GM23338 (cell line): ENCODE measurements at regions not wholly inside any gene's neighbourhood (a gene's known extent, or its start where the extent isn't known, plus 50 kb on each side); places are given as distances from the start of the nearest gene placed in this dataset.

Experiments used
- ATAC-seq: fragments of 200-7000 bp; cut with Tn5 transposase; 3 replicates; pipeline ENCODE4 v1.9.1; 2020
- DNase-seq: peaks from one replicate; pipeline ENCODE4 v3.0.0-alpha.2; 2015; ENCODE audit warnings: low spot score
- H2AFZ ChIP-seq: fragments of 200-600 bp; sonication (generic); 2 replicates; pipeline ENCODE4 v1.8.0; 2016; ENCODE audit warnings: antibody characterized with exemption, mild to moderate bottlenecking, moderate library complexity
- H3F3A ChIP-seq: fragments of 200-600 bp; sonication (generic); replicated peaks from 2 replicates; pipeline ENCODE4 v1.8.0; 2017; ENCODE audit warnings: antibody characterized with exemption, mixed run types, low read depth
- H3K27ac ChIP-seq: fragments of 200-600 bp; sonication (generic); 2 replicates; pipeline ENCODE4 v1.6.1; 2016; ENCODE audit warnings: low read depth
- H3K27me3 ChIP-seq: fragments of 200-600 bp; sonication (generic); 2 replicates; pipeline ENCODE4 v1.8.0; 2016; ENCODE audit warnings: mild to moderate bottlenecking, mixed run types, moderate library complexity; ENCODE audit not compliant: insufficient read depth
- H3K36me3 ChIP-seq: fragments of 200-600 bp; sonication (generic); 2 replicates; pipeline ENCODE4 v1.8.0; 2016; ENCODE audit warnings: mild to moderate bottlenecking; ENCODE audit not compliant: insufficient read depth
- H3K4me1 ChIP-seq: fragments of 200-600 bp; sonication (generic); 2 replicates; pipeline ENCODE4 v1.8.0; 2016; ENCODE audit warnings: mild to moderate bottlenecking, moderate library complexity; ENCODE audit not compliant: insufficient read depth
- H3K4me2 ChIP-seq: fragments of 200-600 bp; sonication (generic); 2 replicates; pipeline ENCODE4 v1.7.1; 2017; ENCODE audit warnings: mixed run types
- H3K4me3 ChIP-seq: fragments of 200-600 bp; sonication (generic); 2 replicates; pipeline ENCODE4 v1.6.1; 2016; ENCODE audit warnings: mixed run types
- H3K79me2 ChIP-seq: fragments of 200-600 bp; sonication (generic); replicated peaks from 2 replicates; pipeline ENCODE4 v1.8.0; 2017; ENCODE audit warnings: mild to moderate bottlenecking; ENCODE audit not compliant: insufficient read depth
- H3K9me2 ChIP-seq: fragments of 200-600 bp; sonication (generic); 2 replicates; pipeline ENCODE4 v1.8.0; 2017; ENCODE audit not compliant: insufficient read depth
- H4K20me1 ChIP-seq: fragments of 200-600 bp; sonication (generic); replicated peaks from 2 replicates; pipeline ENCODE4 v1.8.0; 2017; ENCODE audit warnings: mild to moderate bottlenecking; ENCODE audit not compliant: insufficient read depth
- H3K27ac Mint-ChIP-seq: 2 replicates; pipeline ENCODE4 v1.8.0; 2020; ENCODE audit warnings: inconsistent platforms, mild to moderate bottlenecking, moderate library complexity, mixed read lengths
- H3K27me3 Mint-ChIP-seq: 3 replicates; pipeline ENCODE4 v1.8.0; 2022; ENCODE audit warnings: low read depth, mild to moderate bottlenecking, moderate library complexity, mixed read lengths, inconsistent platforms; ENCODE audit not compliant: insufficient read depth, poor library complexity
- H3K36me3 Mint-ChIP-seq: 3 replicates; pipeline ENCODE4 v1.8.0; 2021; ENCODE audit warnings: low read depth, mild to moderate bottlenecking, inconsistent platforms, moderate library complexity, mixed read lengths
- H3K4me1 Mint-ChIP-seq: 3 replicates; pipeline ENCODE4 v1.8.0; 2020; ENCODE audit warnings: mild to moderate bottlenecking, inconsistent platforms, mixed read lengths
- H3K4me3 Mint-ChIP-seq: 3 replicates; pipeline ENCODE4 v1.8.0; 2021; ENCODE audit warnings: moderate library complexity, mild to moderate bottlenecking, inconsistent platforms, mixed read lengths
- H3K9me3 Mint-ChIP-seq: 3 replicates; pipeline ENCODE4 v1.8.0; 2020; ENCODE audit warnings: moderate library complexity, mild to moderate bottlenecking, inconsistent platforms, mixed read lengths
- CREB1 ChIP-seq: fragments of 250-450 bp; sonication (Bioruptor Pico); IDR thresholded peaks from 2 replicates; pipeline ENCODE4 v1.5.0; 2020; ENCODE audit warnings: low read depth, mild to moderate bottlenecking, moderate library complexity
- EZH2 ChIP-seq: fragments of 200-600 bp; sonication (generic); IDR thresholded peaks from one replicate; pipeline ENCODE4 v1.8.0; 2017; ENCODE audit warnings: antibody characterized with exemption, mild to moderate bottlenecking, low read depth; ENCODE audit not compliant: unreplicated experiment
- EZH2phosphoT487 ChIP-seq: fragments of 200-600 bp; sonication (generic); IDR thresholded peaks from one replicate; pipeline ENCODE4 v1.8.1; 2018; ENCODE audit warnings: antibody characterized with exemption; ENCODE audit not compliant: unreplicated experiment
- JUNB ChIP-seq: IDR thresholded peaks from one replicate; pipeline ENCODE4 v1.6.1; 2016; ENCODE audit warnings: antibody characterized with exemption; ENCODE audit not compliant: unreplicated experiment
- NANOG ChIP-seq: IDR thresholded peaks from 2 replicates; pipeline ENCODE4 v1.6.1; 2016; ENCODE audit warnings: antibody characterized with exemption, borderline replicate concordance
- POLR2AphosphoS5 ChIP-seq: IDR thresholded peaks from 2 replicates; pipeline ENCODE4 v1.6.1; 2016; ENCODE audit warnings: antibody characterized with exemption, low read depth
- STAT1 ChIP-seq: IDR thresholded peaks from one replicate; pipeline ENCODE4 v1.6.1; 2016; ENCODE audit warnings: antibody characterized with exemption; ENCODE audit not compliant: unreplicated experiment
- ZNF114 ChIP-seq: fragments of 250-450 bp; sonication (Bioruptor Pico); IDR thresholded peaks from 2 replicates; pipeline ENCODE4 v1.5.0; 2020; ENCODE audit warnings: mild to moderate bottlenecking, moderate library complexity
- ZNF331 ChIP-seq: fragments of 250-450 bp; sonication (Bioruptor Pico); IDR thresholded peaks from 2 replicates; pipeline ENCODE4 v1.5.0; 2020; ENCODE audit warnings: low read depth, mild to moderate bottlenecking, moderate library complexity
- TF ChIP-seq, protein P1 (sequence below): IDR thresholded peaks from 2 replicates; pipeline ENCODE4 v1.6.1; 2016; ENCODE audit warnings: antibody characterized with exemption
- TF ChIP-seq, protein P2 (sequence below): IDR thresholded peaks from one replicate; pipeline ENCODE4 v1.6.1; 2018; ENCODE audit warnings: antibody characterized with exemption; ENCODE audit not compliant: unreplicated experiment
- TF ChIP-seq, protein P3 (sequence below): fragments of 250-450 bp; sonication (Bioruptor Pico); IDR thresholded peaks from 2 replicates; pipeline ENCODE4 v1.5.0; 2020; ENCODE audit warnings: mild to moderate bottlenecking, moderate library complexity
- TF ChIP-seq, protein P4 (sequence below), 2 experiments: fragments of 200-600 bp in 1 of 2; sonication (generic) in 1 of 2; conservative IDR thresholded peaks; 2 replicates each; pipeline versions ENCODE4 v1.5.1 to v1.6.1; 2016 to 2017; ENCODE audit warnings: antibody characterized with exemption in 2 of 2, low read depth in 2 of 2, mild to moderate bottlenecking in 2 of 2, moderate library complexity in 1 of 2

GRCh38 chr7:104054362-104054761 lies 64.9 kb upstream of the RELN start:
- Histone ChIP-seq H3K27ac (no peak overlapping the region), H3F3A (no peaks in the 10 kb centered on the region), H3K4me1 (no peaks in the 10 kb centered on the region), H4K20me1 (no peaks in the 10 kb centered on the region), H2AFZ (no peak overlapping the region), H3K27me3 (no peaks in the 10 kb centered on the region), H3K79me2 (no peaks in the 10 kb centered on the region), H3K36me3 (no peaks in the 10 kb centered on the region), H3K4me2 (no peak overlapping the region), H3K9me2 (no peaks in the 10 kb centered on the region), H3K4me3 (no peak overlapping the region)
- H3K27ac Mint-ChIP-seq, result no peak overlapping the region
- no peaks in the 10 kb centered on the region for H3K36me3 Mint-ChIP-seq
- H3K4me1 Mint-ChIP-seq, result no peaks in the 10 kb centered on the region
- DNase-seq, result no peak
- no peak for TF ChIP-seq JUNB
- no peak for TF ChIP-seq ZNF331 (CRISPR knock-in tag)
- TF ChIP-seq, protein P1, sequence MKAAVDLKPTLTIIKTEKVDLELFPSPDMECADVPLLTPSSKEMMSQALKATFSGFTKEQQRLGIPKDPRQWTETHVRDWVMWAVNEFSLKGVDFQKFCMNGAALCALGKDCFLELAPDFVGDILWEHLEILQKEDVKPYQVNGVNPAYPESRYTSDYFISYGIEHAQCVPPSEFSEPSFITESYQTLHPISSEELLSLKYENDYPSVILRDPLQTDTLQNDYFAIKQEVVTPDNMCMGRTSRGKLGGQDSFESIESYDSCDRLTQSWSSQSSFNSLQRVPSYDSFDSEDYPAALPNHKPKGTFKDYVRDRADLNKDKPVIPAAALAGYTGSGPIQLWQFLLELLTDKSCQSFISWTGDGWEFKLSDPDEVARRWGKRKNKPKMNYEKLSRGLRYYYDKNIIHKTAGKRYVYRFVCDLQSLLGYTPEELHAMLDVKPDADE, result no peak
- TF ChIP-seq, protein P2, sequence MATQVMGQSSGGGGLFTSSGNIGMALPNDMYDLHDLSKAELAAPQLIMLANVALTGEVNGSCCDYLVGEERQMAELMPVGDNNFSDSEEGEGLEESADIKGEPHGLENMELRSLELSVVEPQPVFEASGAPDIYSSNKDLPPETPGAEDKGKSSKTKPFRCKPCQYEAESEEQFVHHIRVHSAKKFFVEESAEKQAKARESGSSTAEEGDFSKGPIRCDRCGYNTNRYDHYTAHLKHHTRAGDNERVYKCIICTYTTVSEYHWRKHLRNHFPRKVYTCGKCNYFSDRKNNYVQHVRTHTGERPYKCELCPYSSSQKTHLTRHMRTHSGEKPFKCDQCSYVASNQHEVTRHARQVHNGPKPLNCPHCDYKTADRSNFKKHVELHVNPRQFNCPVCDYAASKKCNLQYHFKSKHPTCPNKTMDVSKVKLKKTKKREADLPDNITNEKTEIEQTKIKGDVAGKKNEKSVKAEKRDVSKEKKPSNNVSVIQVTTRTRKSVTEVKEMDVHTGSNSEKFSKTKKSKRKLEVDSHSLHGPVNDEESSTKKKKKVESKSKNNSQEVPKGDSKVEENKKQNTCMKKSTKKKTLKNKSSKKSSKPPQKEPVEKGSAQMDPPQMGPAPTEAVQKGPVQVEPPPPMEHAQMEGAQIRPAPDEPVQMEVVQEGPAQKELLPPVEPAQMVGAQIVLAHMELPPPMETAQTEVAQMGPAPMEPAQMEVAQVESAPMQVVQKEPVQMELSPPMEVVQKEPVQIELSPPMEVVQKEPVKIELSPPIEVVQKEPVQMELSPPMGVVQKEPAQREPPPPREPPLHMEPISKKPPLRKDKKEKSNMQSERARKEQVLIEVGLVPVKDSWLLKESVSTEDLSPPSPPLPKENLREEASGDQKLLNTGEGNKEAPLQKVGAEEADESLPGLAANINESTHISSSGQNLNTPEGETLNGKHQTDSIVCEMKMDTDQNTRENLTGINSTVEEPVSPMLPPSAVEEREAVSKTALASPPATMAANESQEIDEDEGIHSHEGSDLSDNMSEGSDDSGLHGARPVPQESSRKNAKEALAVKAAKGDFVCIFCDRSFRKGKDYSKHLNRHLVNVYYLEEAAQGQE, result no peak
- no peak for TF ChIP-seq EZH2phosphoT487
- no peak for TF ChIP-seq EZH2
- no peak for TF ChIP-seq CREB1 (CRISPR knock-in tag)
- TF ChIP-seq ZNF114 (CRISPR knock-in tag), result no peak
- TF ChIP-seq STAT1, result no peak
- TF ChIP-seq, protein P3, sequence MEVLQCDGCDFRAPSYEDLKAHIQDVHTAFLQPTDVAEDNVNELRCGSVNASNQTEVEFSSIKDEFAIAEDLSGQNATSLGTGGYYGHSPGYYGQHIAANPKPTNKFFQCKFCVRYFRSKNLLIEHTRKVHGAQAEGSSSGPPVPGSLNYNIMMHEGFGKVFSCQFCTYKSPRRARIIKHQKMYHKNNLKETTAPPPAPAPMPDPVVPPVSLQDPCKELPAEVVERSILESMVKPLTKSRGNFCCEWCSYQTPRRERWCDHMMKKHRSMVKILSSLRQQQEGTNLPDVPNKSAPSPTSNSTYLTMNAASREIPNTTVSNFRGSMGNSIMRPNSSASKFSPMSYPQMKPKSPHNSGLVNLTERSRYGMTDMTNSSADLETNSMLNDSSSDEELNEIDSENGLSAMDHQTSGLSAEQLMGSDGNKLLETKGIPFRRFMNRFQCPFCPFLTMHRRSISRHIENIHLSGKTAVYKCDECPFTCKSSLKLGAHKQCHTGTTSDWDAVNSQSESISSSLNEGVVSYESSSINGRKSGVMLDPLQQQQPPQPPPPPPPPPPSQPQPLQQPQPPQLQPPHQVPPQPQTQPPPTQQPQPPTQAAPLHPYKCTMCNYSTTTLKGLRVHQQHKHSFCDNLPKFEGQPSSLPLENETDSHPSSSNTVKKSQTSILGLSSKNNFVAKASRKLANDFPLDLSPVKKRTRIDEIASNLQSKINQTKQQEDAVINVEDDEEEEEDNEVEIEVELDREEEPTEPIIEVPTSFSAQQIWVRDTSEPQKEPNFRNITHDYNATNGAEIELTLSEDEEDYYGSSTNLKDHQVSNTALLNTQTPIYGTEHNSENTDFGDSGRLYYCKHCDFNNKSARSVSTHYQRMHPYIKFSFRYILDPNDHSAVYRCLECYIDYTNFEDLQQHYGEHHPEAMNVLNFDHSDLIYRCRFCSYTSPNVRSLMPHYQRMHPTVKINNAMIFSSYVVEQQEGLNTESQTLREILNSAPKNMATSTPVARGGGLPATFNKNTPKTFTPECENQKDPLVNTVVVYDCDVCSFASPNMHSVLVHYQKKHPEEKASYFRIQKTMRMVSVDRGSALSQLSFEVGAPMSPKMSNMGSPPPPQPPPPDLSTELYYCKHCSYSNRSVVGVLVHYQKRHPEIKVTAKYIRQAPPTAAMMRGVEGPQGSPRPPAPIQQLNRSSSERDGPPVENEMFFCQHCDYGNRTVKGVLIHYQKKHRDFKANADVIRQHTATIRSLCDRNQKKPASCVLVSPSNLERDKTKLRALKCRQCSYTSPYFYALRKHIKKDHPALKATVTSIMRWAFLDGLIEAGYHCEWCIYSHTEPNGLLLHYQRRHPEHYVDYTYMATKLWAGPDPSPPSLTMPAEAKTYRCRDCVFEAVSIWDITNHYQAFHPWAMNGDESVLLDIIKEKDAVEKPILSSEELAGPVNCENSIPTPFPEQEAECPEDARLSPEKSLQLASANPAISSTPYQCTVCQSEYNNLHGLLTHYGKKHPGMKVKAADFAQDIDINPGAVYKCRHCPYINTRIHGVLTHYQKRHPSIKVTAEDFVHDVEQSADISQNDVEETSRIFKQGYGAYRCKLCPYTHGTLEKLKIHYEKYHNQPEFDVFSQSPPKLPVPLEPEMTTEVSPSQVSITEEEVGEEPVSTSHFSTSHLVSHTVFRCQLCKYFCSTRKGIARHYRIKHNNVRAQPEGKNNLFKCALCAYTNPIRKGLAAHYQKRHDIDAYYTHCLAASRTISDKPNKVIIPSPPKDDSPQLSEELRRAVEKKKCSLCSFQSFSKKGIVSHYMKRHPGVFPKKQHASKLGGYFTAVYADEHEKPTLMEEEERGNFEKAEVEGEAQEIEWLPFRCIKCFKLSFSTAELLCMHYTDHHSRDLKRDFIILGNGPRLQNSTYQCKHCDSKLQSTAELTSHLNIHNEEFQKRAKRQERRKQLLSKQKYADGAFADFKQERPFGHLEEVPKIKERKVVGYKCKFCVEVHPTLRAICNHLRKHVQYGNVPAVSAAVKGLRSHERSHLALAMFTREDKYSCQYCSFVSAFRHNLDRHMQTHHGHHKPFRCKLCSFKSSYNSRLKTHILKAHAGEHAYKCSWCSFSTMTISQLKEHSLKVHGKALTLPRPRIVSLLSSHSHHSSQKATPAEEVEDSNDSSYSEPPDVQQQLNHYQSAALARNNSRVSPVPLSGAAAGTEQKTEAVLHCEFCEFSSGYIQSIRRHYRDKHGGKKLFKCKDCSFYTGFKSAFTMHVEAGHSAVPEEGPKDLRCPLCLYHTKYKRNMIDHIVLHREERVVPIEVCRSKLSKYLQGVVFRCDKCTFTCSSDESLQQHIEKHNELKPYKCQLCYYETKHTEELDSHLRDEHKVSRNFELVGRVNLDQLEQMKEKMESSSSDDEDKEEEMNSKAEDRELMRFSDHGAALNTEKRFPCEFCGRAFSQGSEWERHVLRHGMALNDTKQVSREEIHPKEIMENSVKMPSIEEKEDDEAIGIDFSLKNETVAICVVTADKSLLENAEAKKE, result no peak
- TF ChIP-seq, protein P4, sequence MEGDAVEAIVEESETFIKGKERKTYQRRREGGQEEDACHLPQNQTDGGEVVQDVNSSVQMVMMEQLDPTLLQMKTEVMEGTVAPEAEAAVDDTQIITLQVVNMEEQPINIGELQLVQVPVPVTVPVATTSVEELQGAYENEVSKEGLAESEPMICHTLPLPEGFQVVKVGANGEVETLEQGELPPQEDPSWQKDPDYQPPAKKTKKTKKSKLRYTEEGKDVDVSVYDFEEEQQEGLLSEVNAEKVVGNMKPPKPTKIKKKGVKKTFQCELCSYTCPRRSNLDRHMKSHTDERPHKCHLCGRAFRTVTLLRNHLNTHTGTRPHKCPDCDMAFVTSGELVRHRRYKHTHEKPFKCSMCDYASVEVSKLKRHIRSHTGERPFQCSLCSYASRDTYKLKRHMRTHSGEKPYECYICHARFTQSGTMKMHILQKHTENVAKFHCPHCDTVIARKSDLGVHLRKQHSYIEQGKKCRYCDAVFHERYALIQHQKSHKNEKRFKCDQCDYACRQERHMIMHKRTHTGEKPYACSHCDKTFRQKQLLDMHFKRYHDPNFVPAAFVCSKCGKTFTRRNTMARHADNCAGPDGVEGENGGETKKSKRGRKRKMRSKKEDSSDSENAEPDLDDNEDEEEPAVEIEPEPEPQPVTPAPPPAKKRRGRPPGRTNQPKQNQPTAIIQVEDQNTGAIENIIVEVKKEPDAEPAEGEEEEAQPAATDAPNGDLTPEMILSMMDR (conservative IDR thresholded peaks at IDR 0.05; ENCODE audit: low read depth in 2 of 2), result no peak
- TF ChIP-seq NANOG, result no peak
- TF ChIP-seq POLR2AphosphoS5, result no peak
- H3K4me3 Mint-ChIP-seq, result no peak overlapping the region
- H3K9me3 Mint-ChIP-seq, result no peaks in the 10 kb centered on the region; the same call in 1 of the 3 replicates
- H3K27me3 Mint-ChIP-seq, result no peaks in the 10 kb centered on the region
- ATAC-seq, result no peak
